Prostate gland (tissue), 2 donors: ENCODE measurements at regions not wholly inside any gene's neighbourhood (a gene's known extent, or its start where the extent isn't known, plus 50 kb on each side); places are given as distances from the start of the nearest gene placed in this dataset.

ENCODE experiments used
- CTCF ChIP-seq, 4 experiments: fragments of 200-600 bp in 2 of 4; fragments of 450-650 bp in 2 of 4; sonication (generic) in 2 of 4; IDR thresholded peaks; 1 replicate in 3 of 4; 2 replicates in 1 of 4; pipeline ENCODE4 v1.5.1; 2016 to 2019; ENCODE audit warnings: antibody characterized with exemption in 4 of 4, mild to moderate bottlenecking in 2 of 4, moderate library complexity in 2 of 4
- POLR2A ChIP-seq: fragments of 450-650 bp; IDR thresholded peaks from one replicate; pipeline ENCODE4 v1.6.1; 2016; ENCODE audit warnings: antibody characterized with exemption, mild to moderate bottlenecking
- POLR2AphosphoS5 ChIP-seq: sonication (generic); formaldehyde crosslinking; IDR thresholded peaks from one replicate; pipeline ENCODE4 v1.6.1; 2017; ENCODE audit warnings: antibody characterized with exemption

GRCh38 chr9:1606253-1606652 is 408.9 kb upstream of the SMARCA2 start:
- TF ChIP-seq CTCF (IDR thresholded peaks at IDR 0.05), result no peak
- no peak for TF ChIP-seq POLR2A
- TF ChIP-seq POLR2AphosphoS5, result no peak
